NCI-H748 (cell line): ENCODE measurements at regions not wholly inside any gene's neighbourhood (a gene's known extent, or its start where the extent isn't known, plus 50 kb on each side); places are given as distances from the start of the nearest gene placed in this dataset.

Experiments used
- DNase-seq: peaks from one replicate; lab custom pipeline; 2025; ENCODE audit not compliant: unreplicated experiment; lab: John Stamatoyannopoulos, UW

DNA sequence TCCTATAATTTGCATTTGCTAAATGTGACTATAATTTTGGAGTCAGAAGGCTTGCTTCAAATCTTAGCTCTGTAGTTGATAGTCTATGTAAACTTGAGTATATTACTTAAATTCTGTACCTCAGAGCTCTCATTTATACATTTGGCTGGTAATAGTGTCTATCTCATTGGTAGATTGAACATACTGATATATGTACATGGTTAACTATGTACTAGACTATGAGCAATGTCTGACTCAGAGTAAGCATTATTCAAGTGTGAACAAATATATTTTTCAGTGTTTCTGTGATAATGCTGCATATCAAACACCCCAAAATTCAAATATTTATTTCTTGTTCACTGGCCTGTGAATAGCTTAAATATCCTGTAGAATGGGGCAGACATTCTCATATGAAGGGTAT is 1568.9 kb upstream of the PABPC4L start:
- no peak for DNase-seq

DNA sequence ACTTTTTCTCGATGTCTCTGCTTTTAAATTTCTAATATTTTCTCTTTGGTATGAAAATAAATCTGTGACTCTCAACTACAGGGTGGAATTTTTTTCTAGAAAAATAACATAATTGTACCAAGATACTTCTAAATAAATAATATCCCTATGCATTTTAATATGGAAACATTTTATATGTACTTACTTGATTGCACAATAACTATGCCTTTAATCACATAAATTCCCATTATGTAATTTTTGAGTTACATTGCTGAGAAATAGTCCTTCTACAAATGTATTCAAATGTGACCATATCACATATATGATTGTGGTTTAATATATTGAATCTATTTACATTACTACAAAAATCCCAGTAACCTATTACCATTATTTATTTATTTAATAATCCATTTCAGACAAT is 1543.3 kb upstream of the PABPC4L start:
- DNase-seq: no peak

DNA sequence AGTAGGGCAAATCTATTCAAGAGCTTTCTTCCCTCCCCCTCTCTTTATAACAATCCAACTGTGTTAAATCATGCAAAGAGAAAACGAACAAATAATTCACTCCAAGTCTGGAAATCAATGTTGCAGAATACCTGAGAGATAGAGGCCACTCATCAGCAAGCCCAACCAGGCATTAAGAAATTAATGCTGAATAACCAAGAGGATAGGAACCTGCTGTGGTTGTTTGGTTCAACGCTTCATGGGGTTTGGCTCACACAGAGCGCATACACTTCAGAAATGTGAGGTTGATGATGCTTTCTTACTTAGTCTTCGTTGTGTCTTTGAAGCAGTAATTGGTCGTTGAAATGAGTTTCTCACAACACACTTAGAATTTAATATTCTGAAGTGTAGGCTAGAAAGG is 1540.0 kb upstream of the PABPC4L start:
- no peak for DNase-seq

DNA sequence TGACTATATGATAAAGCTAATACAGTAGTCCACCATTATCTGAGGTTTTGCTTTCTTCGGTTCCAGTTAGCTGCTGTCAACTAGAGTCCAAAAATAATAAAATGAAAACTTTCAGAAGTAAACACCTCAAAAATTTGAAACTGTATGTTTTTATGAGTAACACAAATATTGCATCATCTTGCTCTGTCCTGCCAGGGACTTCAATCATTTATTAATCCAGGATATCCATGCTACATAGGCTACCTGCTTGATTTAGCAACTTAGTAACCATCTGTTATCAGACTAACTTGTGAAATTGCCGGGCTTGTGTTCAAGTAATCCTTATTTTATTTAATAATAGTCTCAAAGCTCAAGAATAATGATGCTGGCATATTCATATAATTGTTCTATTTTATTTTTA is 1537.8 kb upstream of the PABPC4L start:
- DNase-seq: no peak

DNA sequence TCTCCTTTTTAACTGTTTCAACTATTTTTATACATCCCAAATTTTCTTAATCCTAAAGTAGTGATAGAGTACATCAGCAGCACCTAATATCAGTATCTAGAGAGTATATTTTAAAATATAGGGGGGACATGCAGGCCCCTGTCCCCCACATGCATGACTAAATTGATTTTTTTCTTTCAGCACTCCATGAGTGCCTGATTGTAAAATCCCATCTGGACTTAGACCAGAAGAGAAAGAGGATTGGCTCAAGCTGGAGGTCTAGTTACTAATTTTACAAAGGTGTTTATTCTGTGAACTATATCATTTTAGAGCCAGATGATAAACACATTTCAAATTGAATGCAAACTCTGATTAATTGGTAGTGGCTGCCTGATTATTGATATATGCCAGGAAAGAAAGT is 1533.9 kb upstream of the PABPC4L start:
- DNase-seq: no peak

DNA sequence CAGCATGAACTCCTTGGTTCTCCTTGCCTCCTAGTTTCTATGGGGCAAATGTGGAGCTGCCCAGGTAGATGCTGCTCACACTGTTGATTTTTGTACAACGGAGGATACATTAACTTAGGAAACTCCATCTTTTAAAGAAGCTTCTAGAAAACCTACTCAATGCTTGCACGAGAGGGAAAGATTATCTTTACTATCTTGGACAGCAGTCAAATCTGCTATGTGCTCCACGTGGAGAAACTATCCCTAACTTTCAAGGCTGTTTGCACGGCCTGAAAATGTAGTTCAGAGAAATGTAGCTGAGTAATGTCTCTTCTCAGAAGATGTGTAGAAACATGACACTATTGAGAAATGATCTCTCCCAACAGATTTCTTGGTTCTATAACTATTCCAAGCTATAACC is 1530.9 kb upstream of the PABPC4L start:
- DNase-seq: no peak

DNA sequence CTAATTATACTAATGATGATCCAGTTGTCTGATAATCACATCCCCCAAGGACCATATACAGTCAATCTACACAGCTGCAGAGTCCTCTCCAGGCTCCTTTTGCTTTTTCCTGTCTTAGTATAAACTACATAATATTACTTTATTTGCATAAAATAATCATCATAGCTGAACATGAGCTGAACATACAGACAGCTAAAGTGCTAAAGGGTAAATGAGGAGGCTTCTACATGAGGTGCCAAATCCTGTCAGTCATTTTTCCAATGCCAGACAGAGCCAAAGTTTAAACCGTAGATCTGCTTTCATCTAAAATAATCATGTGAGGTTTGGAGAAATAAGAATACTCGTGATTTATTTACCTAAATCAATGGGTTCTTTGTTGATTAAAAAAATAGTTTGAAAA is 1530.1 kb upstream of the PABPC4L start:
- no peak for DNase-seq

DNA sequence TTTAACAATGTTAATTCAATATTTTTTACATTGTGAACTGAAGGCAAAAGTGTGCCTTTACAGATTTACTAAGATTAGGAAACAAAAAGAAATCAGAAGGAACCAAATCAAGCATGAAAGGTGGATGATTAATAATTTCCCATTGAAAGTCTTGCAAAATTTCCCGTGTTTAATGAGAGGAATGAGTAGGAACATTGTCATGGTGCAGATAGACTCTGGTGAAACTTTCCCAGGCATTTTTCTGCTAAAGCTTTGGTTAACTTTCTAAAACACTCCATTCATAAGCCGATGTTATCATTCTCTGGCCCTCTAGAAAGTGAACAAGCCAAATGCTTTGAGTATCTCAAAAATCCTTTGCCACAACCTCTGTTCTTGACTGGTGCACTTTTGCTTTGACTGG is 1522.8 kb upstream of the PABPC4L start:
- DNase-seq: no peak

DNA sequence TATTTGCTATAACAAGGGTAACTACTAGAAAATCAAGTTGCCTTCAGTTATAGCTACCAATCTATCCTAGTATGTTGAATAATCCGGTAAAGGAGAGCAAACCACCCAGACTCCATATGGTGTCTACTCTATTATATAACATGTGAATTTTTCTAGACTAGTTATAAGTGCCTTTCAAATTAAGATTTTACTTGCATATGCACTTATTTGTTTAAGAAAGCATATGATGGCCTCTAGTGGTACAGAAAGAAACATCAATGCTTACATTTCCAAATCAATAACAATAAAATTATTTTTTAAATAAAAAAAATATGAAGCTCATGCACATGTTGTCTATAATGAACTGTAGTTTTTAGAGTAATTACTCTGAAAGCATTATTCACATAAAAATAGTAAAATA is 1516.4 kb upstream of the PABPC4L start:
- DNase-seq: no peak

DNA sequence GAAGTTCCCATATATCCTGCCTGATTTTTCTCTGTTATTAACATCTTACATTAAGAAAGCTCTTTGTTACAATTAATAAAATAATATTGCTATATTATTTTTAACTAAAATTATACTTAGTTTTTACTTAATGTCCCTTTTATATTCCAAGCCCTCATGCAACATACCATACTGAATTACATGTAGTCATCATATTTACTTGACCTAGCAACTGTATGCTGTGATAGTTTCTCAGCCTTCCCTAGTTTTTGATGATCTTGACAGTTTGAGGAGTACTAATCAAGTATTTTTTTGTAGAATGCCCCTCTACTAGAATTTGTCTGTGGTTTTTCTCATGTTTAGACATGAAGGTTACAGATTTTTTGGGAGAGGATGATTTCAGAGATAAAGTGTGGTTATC is 1503.8 kb upstream of the PABPC4L start:
- no peak for DNase-seq

DNA sequence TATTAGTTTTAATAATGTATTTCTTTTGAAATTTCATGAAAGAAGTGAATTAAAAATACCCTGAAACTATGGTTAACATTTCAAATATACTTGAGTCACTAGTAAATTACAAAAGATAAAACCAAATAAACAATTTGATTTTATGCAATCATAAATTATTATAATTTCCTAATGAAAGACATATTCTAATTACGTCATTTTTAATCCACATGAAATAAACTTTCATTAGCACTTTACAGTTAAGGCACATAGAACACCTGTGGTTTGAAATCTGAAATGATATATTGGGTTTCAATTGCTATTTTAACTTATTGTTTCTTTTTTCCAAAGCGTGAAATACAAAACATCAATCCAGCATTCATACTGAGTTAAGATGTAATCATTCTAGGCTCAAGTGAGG is 1492.5 kb upstream of the PABPC4L start:
- no peak for DNase-seq

DNA sequence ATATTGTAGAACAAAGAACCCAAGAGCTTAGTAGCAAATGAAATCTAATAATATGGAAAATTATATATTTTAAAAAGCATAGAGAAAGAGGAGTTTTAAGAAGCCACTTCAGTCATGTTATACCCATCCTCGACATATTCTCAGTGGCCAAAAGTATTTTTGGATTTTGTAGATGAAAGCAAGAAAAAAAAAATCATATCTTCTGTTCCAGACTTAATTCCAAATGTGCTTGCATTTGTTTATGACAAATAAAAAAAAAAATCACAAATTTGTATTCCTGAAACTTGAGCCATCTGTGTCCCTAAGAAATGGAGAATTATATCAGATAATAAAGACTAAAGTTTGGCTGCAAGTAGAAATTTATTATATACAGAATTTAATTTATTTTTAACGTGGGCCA is 1482.4 kb upstream of the PABPC4L start:
- DNase-seq: no peak

DNA sequence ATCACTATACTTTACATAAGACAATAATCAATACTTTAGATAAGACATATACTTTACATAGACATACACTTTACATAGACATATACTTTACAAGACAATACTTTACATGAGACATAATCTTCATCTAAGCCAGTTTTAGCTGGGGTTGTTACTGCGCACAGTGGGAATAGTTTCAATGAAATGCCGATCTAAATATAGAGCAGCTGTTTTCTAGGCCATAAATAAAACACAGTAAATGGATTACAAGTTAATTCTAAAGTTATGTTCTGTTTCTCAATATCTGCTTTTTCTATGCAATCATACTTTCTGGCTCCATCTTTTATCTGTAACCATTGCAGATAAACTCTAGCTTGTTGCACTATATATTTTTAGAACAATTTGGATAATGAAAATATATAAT is 1470.6 kb upstream of the PABPC4L start:
- DNase-seq: no peak

DNA sequence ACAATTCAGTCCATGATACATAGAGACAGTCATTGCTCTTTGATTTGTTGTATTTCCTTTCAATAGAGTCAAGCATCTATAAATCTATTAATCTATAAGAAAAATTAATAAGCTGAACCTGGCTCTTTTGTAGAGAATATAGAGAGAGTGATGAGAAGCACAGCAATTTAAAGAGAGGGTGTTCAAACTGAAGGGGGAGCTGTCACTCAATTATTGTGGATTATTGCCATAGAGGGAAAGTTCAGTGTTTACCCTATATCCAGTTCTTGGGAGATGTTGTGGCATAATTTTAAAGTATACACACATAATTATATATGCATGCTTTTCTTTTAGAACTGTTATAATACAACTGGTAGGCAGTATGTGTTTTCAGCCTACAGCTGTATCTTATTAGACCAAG is 1469.0 kb upstream of the PABPC4L start:
- DNase-seq: peak; percentile 17
